ENCODE measurements at regions not wholly inside any gene's neighbourhood (a gene's known extent, or its start where the extent isn't known, plus 50 kb on each side); places are given as distances from the start of the nearest gene placed in this dataset.
"Not testable (repeated sequence)": the region's sequence is repeated elsewhere in the genome, so short reads cannot be mapped to it uniquely, and the experiment has no call there.

DNA sequence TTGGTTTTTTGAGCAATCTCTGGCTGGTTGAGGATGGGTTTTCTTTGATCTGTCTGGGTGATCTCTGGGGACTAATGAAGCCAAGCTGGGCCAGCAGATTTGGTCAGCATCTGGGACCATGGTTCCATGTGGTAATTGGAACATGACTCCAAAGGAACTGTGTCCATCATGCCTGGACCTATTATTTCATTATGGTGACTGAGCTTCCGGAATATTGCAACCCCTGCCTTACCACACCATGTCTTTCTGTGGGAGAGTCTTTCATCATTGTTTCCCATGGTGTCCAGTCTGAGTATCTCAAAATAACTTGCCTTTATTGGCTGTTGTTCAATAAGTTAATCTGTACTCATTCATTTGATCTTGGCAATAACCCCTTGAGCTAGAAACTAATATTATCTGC, 624.9 kb upstream of the TBX3 start:
- Mint-ChIP-seq H3K27me3 (no peaks in the 10 kb centered on the region), H3K27ac (no peak overlapping the region), H3K4me1 (no peaks in the 10 kb centered on the region), H3K36me3 (ENCODE audit: low read depth) (no peaks in the 10 kb centered on the region), H3K9me3 (no peaks in the 10 kb centered on the region), H3K4me3 (no peak overlapping the region)
- no peak for DNase-seq
- intact Hi-C loops (cut with micrococcal nuclease): no loop called here

DNA sequence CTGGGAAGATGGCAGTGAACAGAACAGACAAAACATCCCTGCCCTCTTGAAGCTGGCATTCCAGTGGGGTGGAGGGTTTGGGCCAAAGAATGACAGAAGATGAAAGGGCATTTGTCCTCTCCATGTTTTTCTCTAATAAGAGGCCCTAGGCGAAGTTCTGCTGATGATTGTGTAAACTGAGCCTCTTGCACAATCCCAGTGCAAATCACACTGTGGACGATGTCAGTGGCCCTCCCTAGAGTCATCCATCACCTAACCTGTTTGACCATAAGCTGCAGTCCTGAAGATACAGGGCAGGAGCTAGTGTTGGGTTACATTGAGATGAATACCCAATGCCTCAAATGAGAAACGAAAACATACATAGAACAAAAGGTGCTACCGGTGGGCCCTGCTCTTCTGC, 622.4 kb upstream of the TBX3 start:
- Mint-ChIP-seq H3K27ac (no peak overlapping the region), H3K36me3 (ENCODE audit: low read depth) (no peaks in the 10 kb centered on the region), H3K4me3 (no peak overlapping the region), H3K27me3 (no peaks in the 10 kb centered on the region), H3K9me3 (peaks cover 4% of the 10 kb centered on the region), H3K4me1 (no peaks in the 10 kb centered on the region)
- DNase-seq: no peak
- intact Hi-C loops (cut with micrococcal nuclease): no loop called here

DNA sequence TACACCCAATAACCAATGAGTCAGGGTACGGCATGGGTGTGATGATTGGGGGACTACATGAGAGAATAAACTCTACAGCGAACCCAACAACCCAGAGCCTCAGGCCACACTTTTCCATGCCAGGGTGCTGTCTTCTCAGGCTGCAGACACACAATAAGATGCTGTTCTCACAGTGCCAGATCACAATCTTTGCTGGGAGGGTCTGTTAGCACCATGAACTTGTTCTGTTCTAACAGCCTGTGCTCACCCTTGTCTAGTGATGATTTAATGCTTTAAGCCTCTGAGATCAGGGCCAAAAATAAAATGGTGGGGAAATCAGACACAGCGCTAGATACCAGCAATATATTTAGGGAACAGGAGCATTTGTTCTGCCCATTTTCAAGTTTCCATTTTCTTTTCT, 621.9 kb upstream of the TBX3 start:
- H3K4me1 Mint-ChIP-seq: no peaks in the 10 kb centered on the region
- H3K27me3 Mint-ChIP-seq: no peaks in the 10 kb centered on the region
- DNase-seq: no peak
- H3K4me3 Mint-ChIP-seq: no peak overlapping the region
- peaks cover 4% of the 10 kb centered on the region for H3K9me3 Mint-ChIP-seq
- intact Hi-C loops (cut with micrococcal nuclease): no loop called here
- H3K36me3 Mint-ChIP-seq (ENCODE audit: low read depth): no peaks in the 10 kb centered on the region
- H3K27ac Mint-ChIP-seq: no peak overlapping the region

DNA sequence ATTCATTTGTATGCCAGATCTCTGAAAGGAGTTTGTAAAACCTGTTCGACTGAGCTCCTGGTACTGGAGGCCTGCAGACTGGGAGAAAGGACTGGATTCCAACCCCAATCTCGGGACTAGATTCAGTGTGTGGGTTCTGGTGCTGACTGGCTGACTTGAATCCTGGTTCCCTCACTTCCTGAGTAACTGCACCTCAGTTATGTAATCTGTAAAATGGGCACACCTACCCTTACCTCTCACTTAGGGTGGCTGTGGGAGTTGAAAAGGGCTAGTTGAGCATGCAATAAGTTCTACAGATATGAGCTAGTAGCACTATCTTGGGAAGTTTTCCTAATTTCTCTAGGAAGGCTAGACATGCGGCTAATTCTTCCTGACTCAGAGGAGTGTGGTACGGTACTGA, 621.3 kb upstream of the TBX3 start:
- H3K36me3 Mint-ChIP-seq (ENCODE audit: low read depth): no peaks in the 10 kb centered on the region
- peaks cover 4% of the 10 kb centered on the region for H3K9me3 Mint-ChIP-seq
- H3K27ac Mint-ChIP-seq: no peak overlapping the region
- no peaks in the 10 kb centered on the region for H3K27me3 Mint-ChIP-seq
- no peak overlapping the region for H3K4me3 Mint-ChIP-seq
- DNase-seq: no peak
- intact Hi-C loops (cut with micrococcal nuclease): no loop called here
- no peaks in the 10 kb centered on the region for H3K4me1 Mint-ChIP-seq

DNA sequence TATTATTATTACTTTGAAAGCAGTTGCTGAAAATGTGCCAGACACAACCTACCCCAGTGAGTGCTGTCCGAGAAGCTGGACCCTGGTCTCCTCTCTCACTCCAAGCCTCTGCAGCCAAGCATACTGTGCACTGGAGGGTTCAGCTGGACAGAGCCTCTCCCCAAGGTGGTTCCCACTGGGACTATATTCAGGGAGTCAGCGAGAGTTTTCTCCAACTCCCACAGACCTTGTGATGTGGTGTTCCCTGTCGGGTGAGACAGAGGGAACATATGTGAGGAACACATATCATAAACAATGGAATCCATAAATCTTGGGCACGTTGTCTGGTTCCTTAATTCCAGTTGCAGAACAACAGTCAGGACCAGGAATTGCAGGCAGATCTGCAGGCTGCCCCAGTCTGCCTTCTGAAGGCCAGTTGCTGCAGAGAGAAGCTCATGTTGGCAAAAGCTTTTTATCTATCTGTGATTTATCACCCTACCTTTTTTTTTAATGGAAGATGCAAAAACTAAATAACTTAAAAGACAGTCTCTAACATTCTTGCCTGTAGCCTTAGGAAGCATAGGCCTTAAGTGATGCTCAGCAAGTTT, 619.8 kb upstream of the TBX3 start:
- Mint-ChIP-seq H3K27me3 (no peaks in the 10 kb centered on the region), H3K4me1 (no peaks in the 10 kb centered on the region), H3K9me3 (peaks cover 4% of the 10 kb centered on the region), H3K27ac (no peak overlapping the region), H3K4me3 (no peak overlapping the region), H3K36me3 (ENCODE audit: low read depth) (no peaks in the 10 kb centered on the region)
- intact Hi-C loops (cut with micrococcal nuclease): no loop called here
- no peak for DNase-seq

DNA sequence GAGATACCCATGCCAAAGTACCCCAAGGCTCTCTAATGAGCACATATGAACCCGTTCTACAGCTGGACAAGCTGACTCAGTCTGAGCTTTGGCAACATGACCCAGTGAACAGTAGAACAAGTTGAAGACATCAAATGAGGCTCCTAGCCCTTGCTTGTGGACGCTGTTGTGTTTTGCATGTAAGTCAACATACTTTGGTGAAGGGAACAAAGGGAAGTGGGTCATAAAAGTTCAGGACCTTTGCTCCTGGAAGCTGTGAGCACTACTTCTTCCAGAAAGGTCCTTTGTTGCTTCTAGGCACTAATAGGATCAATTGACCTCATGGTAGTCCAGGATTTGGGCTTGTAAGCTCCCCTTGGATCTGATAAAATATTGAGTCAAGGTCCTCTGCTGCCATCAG, 613.5 kb upstream of the TBX3 start:
- no peaks in the 10 kb centered on the region for H3K27me3 Mint-ChIP-seq
- no peaks in the 10 kb centered on the region for H3K36me3 Mint-ChIP-seq (ENCODE audit: low read depth)
- H3K27ac Mint-ChIP-seq: no peak overlapping the region
- intact Hi-C loops (cut with micrococcal nuclease): no loop called here
- H3K4me1 Mint-ChIP-seq: no peaks in the 10 kb centered on the region
- no peak overlapping the region for H3K4me3 Mint-ChIP-seq
- peaks cover 4% of the 10 kb centered on the region for H3K9me3 Mint-ChIP-seq
- DNase-seq: no peak

DNA sequence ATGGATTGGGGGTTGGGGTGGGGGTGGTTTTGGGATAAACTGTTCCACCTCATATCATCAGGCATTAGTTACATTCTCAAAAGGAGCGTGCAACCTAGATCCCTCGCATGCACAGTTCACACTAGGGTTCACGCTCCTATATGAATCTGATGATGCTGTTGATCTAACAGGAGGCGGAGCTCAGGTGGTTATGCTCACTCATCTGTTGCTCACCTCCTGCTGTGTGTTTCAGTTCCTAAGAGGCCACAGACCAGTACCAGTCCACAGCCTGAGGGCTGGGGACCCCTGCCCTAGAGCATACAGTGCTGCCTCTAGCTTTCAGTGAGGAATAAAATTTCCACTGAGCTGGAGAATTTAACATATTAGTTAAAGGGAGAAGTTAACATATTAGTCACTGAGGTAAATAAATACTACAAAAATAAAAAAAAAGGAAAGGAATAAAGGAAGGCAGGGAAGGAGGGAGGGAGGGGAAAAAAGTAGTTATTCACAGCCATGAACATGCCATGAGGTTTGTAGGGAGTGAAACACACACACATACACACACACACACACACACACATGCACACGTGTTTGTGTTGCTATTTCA, 612.7 kb upstream of the TBX3 start:
- peaks cover 3% of the 10 kb centered on the region for H3K9me3 Mint-ChIP-seq
- no peak overlapping the region for H3K4me3 Mint-ChIP-seq
- intact Hi-C loops (cut with micrococcal nuclease): no loop called here
- H3K27me3 Mint-ChIP-seq: no peaks in the 10 kb centered on the region
- H3K36me3 Mint-ChIP-seq (ENCODE audit: low read depth): no peaks in the 10 kb centered on the region
- H3K4me1 Mint-ChIP-seq: no peaks in the 10 kb centered on the region
- no peak overlapping the region for H3K27ac Mint-ChIP-seq
- DNase-seq: no peak

DNA sequence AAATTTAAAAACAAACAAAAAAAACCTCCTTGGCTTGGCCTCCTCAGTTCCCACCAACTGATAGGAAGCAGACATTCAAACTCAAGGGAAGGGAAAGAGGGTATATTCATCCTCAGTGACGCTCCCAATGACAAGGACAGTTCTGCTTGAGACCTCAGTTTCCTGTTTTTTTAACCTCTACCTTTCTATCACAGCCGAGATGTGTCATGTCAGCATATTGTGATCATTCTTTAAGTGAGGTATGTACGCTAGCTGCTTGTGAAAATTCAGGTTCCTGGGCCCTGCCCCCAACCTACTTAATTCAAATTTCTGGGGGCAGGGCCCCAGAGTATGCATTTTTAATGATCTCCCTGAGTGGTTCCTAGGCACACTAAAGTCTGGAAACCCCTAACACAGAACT, 611.9 kb upstream of the TBX3 start:
- no peaks in the 10 kb centered on the region for H3K36me3 Mint-ChIP-seq (ENCODE audit: low read depth)
- no peak overlapping the region for H3K27ac Mint-ChIP-seq
- no peaks in the 10 kb centered on the region for H3K4me1 Mint-ChIP-seq
- H3K27me3 Mint-ChIP-seq: no peaks in the 10 kb centered on the region
- intact Hi-C loops (cut with micrococcal nuclease): no loop called here
- DNase-seq: no peak
- H3K9me3 Mint-ChIP-seq: no peaks in the 10 kb centered on the region
- H3K4me3 Mint-ChIP-seq: no peak overlapping the region

DNA sequence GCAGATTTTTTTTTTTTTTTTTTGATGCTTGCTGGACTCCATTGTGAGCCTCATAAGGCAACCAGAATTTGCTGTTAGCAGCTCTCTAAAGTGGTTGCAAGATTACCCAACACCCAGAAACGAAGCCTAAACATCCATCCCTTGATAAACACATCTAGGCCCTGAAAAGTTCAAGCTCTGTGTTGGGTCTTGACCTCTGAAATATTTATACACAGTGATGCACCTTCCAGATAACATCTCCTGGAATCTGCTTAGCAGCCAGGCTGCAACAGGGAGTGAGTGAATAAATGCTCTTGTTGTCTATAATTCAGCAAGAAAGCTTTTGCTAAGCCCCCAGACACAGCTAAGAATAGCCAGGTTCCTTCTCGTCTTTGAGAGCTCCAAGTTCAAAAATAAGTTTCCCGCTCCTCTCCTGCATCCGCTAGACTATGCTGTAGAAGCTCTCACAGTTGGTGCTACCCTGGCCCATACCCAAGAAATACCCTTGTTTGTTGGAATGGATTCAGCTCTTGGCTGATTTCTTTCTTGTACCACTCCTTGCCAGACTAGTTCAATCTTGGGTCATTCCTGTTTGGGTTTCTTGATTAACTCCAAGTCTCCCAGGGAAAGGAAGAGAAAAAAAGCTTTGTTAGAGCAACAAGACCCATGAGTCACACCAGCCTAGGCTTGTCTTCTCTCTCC, 610.6 kb upstream of the TBX3 start:
- H3K4me3 Mint-ChIP-seq: no peak overlapping the region
- no peaks in the 10 kb centered on the region for H3K36me3 Mint-ChIP-seq (ENCODE audit: low read depth)
- H3K9me3 Mint-ChIP-seq: no peaks in the 10 kb centered on the region
- H3K27ac Mint-ChIP-seq: no peak overlapping the region
- intact Hi-C loops (cut with micrococcal nuclease): no loop called here
- H3K4me1 Mint-ChIP-seq: no peaks in the 10 kb centered on the region
- H3K27me3 Mint-ChIP-seq: no peaks in the 10 kb centered on the region
- DNase-seq: no peak

DNA sequence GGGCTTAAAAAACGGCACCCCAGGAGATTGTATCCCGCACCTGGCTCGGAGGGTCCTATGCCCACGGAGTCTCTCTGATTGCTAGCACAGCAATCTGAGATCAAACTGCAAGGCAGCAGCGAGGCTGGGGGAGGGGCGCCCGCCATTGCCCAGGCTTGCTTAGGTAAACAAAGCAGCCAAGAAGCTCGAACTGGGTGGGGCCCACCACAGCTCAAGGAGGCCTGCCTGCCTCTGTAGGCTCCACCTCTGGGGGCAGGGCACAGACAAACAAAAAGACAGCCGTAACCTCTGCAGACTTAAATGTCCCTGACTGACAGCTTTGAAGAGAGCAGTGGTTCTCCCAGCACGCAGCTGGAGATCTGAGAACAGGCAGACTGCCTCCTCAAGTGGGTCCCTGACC, 601.5 kb upstream of the TBX3 start:
- H3K9me3 Mint-ChIP-seq; H3K36me3 Mint-ChIP-seq (ENCODE audit: low read depth); H3K4me1 Mint-ChIP-seq; H3K27ac Mint-ChIP-seq; H3K4me3 Mint-ChIP-seq; H3K27me3 Mint-ChIP-seq; intact Hi-C loops (cut with micrococcal nuclease); DNase-seq: not testable (repeated sequence)

DNA sequence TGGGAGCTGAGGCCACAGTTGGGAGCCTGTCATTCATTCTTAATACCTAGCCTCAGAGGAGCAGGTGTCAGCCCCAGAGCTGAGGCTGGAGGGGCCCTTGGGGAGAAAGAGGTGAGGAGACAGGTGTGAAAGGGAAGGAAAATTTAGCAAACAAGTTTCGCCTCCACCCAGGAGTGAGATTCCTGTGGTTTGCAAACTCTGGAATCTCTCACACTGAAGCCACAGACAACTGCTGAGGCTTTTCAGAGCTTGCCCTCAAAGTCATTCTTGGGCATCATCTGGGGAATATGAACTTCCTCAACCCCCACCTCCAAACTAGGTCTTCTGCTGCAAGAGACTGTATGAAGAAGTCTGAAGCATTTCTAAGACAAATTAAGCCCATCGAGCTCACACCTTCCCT, 589.5 kb upstream of the TBX3 start:
- H3K27ac Mint-ChIP-seq: no peak overlapping the region
- no peaks in the 10 kb centered on the region for H3K27me3 Mint-ChIP-seq
- no peaks in the 10 kb centered on the region for H3K36me3 Mint-ChIP-seq (ENCODE audit: low read depth)
- intact Hi-C loops (cut with micrococcal nuclease): no loop called here
- DNase-seq: no peak
- no peak overlapping the region for H3K4me3 Mint-ChIP-seq
- no peaks in the 10 kb centered on the region for H3K4me1 Mint-ChIP-seq
- peaks cover 4% of the 10 kb centered on the region for H3K9me3 Mint-ChIP-seq

DNA sequence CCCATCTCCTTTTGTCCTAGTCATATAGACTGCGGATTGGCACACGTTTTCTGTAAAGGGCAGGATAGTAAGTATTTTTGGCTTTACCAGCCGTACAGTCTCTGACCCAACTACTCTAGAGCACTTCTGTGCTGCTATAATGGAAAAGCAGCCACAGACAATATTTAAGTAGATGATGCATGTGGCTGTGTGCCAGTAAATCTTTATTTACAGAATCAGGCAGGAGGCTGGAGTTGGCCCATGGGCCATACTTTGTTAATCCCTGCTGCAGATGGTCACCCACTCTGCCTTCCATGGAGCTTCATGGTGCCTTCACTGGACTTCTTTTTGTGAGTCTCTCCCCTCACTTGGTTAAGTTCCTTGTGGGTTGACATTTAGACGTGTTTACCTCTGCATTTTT, 584.5 kb upstream of the TBX3 start:
- Mint-ChIP-seq H3K36me3 (ENCODE audit: low read depth) (no peaks in the 10 kb centered on the region), H3K9me3 (peaks cover 4% of the 10 kb centered on the region), H3K4me1 (no peaks in the 10 kb centered on the region), H3K27ac (no peak overlapping the region), H3K27me3 (no peaks in the 10 kb centered on the region), H3K4me3 (no peak overlapping the region)
- DNase-seq: no peak
- intact Hi-C loops (cut with micrococcal nuclease): no loop called here

DNA sequence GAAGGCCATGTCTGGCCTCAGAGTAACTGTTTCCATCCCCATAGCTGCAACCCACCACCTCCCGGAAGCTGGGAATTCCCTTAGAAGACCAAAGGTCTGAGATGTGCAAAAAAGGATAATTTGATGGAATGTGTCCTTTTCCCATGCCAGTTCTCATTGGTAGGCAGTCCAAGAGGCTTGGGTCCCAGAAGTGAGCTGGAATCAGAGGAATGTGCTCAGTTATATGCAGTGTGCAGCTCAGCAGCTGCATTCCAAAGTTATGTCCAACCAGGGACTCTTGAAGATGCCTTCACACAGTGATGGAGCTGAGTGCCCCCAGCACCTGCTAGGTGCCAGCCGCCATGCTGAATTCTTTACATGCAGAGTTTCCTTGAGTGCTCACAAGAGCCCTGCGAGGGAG, 583.9 kb upstream of the TBX3 start:
- no peak for DNase-seq
- H3K36me3 Mint-ChIP-seq (ENCODE audit: low read depth): no peaks in the 10 kb centered on the region
- H3K27me3 Mint-ChIP-seq: no peaks in the 10 kb centered on the region
- no peak overlapping the region for H3K4me3 Mint-ChIP-seq
- no peak overlapping the region for H3K27ac Mint-ChIP-seq
- intact Hi-C loops (cut with micrococcal nuclease): no loop called here
- peaks cover 4% of the 10 kb centered on the region for H3K9me3 Mint-ChIP-seq
- H3K4me1 Mint-ChIP-seq: no peaks in the 10 kb centered on the region

DNA sequence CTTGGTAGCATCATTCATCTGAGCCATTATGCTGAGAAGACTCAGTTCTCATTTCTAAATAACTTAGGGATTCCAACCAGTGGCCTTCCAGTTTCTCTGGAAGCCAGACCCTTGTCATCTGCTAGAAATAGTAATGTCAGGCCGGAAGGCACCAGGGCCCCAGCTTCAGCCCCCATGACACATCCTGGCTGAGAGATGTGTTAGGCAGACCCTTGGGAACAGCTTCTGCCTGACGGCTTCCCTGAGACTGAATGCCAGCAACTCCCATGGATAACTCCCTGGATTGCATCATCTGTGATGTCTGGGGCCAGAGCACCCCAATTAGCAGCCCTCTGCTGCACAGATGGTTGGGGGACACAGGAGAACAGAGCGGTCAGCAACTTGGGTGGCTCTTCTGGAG, 583.5 kb upstream of the TBX3 start:
- Mint-ChIP-seq H3K9me3 (peaks cover 4% of the 10 kb centered on the region), H3K4me3 (no peak overlapping the region), H3K4me1 (no peaks in the 10 kb centered on the region), H3K36me3 (ENCODE audit: low read depth) (no peaks in the 10 kb centered on the region), H3K27me3 (no peaks in the 10 kb centered on the region), H3K27ac (no peak overlapping the region)
- intact Hi-C loops (cut with micrococcal nuclease): no loop called here
- DNase-seq: no peak

DNA sequence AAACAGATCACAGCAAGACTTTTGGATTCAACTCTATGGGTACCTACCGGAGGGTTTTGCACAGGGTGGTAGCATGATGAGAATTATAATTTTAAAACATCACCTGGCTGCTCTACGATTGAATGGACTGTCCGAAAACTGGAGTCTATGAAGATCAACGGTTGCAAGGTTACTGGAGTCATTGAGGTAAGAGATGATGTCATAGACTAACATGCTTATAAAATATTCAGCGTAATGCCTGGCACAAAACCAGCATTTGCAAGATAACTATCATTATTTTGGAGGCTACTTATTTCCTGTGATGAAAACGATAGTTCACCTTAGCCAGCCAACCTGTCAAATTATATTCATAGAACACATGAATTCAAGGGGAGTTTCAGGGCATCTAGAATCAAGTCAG, 580.6 kb upstream of the TBX3 start:
- no peak for DNase-seq
- no peak overlapping the region for H3K4me3 Mint-ChIP-seq
- H3K27me3 Mint-ChIP-seq: no peaks in the 10 kb centered on the region
- intact Hi-C loops (cut with micrococcal nuclease): no loop called here
- no peaks in the 10 kb centered on the region for H3K36me3 Mint-ChIP-seq (ENCODE audit: low read depth)
- H3K27ac Mint-ChIP-seq: no peak overlapping the region
- no peaks in the 10 kb centered on the region for H3K9me3 Mint-ChIP-seq
- no peaks in the 10 kb centered on the region for H3K4me1 Mint-ChIP-seq

Data from activated CD4-positive, alpha-beta T cell treated with anti-CD3 and anti-CD28 coated beads, Interleukin-2, amount 10 ng/mL, durations not matched to agents 24 days and 14 days (primary cell).